Lower lobe of right lung (tissue), 2 donors: ENCODE measurements at regions not wholly inside any gene's neighbourhood (a gene's known extent, or its start where the extent isn't known, plus 50 kb on each side); places are given as distances from the start of the nearest gene placed in this dataset.

Source experiments
- ATAC-seq, 2 donors: fragments of 200-7000 bp; cut with Tn5 transposase; one replicate each; pipeline ENCODE4 v1.9.1; 2020 to 2022; ENCODE audit warnings: mild to moderate bottlenecking in 2 of 2, moderate library complexity in 2 of 2
- DNase-seq: peaks from one replicate; pipeline ENCODE4 v3.0.0-alpha.2; 2020
- H3K27ac ChIP-seq: fragments of 200-600 bp; one replicate; pipeline ENCODE4 v1.8.0; 2022
- H3K27me3 ChIP-seq: fragments of 200-600 bp; one replicate; pipeline ENCODE4 v1.8.0; 2022; ENCODE audit warnings: low read depth
- H3K36me3 ChIP-seq: fragments of 200-600 bp; one replicate; pipeline ENCODE4 v1.8.0; 2022; ENCODE audit warnings: mild to moderate bottlenecking
- H3K4me1 ChIP-seq: fragments of 200-600 bp; one replicate; pipeline ENCODE4 v1.8.0; 2022
- H3K4me3 ChIP-seq: fragments of 200-600 bp; one replicate; pipeline ENCODE4 v1.8.0; 2022; ENCODE audit warnings: mild to moderate bottlenecking
- H3K9me3 ChIP-seq: fragments of 200-600 bp; one replicate; pipeline ENCODE4 v1.8.0; 2022
- CTCF ChIP-seq: fragments of 200-600 bp; IDR thresholded peaks from one replicate; pipeline ENCODE4 v1.8.0; 2022; ENCODE audit warnings: antibody characterized with exemption, mild to moderate bottlenecking
- intact Hi-C: fragments of 100-400 bp; cut with DNase I; formaldehyde crosslinking; loops from one replicate; pipeline ENCODE4 v1.11.0; 2022
- donor health status: DM: no; HTN: yes; CAD: no; lungs with severe emphysema.

DNA sequence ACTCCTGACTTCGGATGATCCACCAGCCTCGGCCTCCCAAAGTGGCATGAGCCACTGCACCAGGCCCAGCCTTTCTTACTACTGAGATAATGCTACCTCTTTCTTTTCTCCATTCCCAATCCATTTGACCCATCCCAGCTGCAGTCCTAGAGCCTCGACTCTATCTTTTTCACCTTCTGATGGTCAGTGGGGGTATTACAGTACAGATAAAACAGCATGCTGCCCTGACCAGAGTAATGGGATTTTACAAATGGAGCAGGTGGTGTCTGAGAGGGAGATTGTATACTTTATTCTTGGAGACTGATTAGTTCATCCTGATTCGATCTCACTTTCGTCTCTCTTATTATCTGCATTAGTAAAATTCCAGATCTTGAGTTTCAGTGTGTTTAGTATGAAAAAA, 238.6 kb upstream of the TNP1 start:
- Histone ChIP-seq H3K27me3 (no peaks in the 10 kb centered on the region), H3K9me3 (no peaks in the 10 kb centered on the region), H3K4me3 (no peak overlapping the region), H3K36me3 (no peaks in the 10 kb centered on the region), H3K27ac (no peak overlapping the region), H3K4me1 (no peaks in the 10 kb centered on the region)
- no peak for TF ChIP-seq CTCF
- no peak for DNase-seq
- intact Hi-C loops, result no loop called here
- ATAC-seq, result no peak

DNA sequence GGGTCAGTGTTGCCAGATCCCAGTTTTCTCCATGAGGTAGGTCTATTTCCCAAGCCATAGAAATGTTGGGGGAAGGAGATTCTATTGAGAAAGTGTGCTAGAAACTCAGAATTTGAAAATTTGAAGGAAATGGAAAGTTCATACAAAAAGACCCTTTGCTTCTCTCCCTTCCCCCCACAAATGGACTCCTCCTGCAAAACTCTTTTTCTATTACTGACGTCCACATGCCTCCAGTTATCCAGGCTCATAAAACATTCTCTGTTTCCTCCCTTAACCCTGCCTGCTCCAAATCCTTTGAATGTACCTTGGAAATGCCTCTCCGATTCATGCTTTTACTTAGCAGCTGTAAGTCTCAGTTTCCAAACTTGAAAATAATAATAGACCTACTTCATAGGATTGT, 237.5 kb upstream of the TNP1 start:
- TF ChIP-seq CTCF, result no peak
- H3K27ac ChIP-seq, result no peak overlapping the region
- H3K4me3 ChIP-seq, result no peak overlapping the region
- H3K36me3 ChIP-seq, result no peaks in the 10 kb centered on the region
- no peak for DNase-seq
- no peaks in the 10 kb centered on the region for H3K9me3 ChIP-seq
- no peak for ATAC-seq
- intact Hi-C loops, result no loop called here
- H3K4me1 ChIP-seq, result no peaks in the 10 kb centered on the region
- no peaks in the 10 kb centered on the region for H3K27me3 ChIP-seq

- Histone ChIP-seq H3K4me3 (no peak overlapping the region), H3K9me3 (no peaks in the 10 kb centered on the region), H3K36me3 (no peaks in the 10 kb centered on the region), H3K4me1 (no peaks in the 10 kb centered on the region), H3K27ac (no peak overlapping the region), H3K27me3 (no peaks in the 10 kb centered on the region)
- intact Hi-C loops, result no loop called here
- DNase-seq (no peak), ATAC-seq (no peak)
- no peak for TF ChIP-seq CTCF
Observed at GRCh38 chr2:217096474-217097225, 236.8 kb upstream of the TNP1 start.

DNA sequence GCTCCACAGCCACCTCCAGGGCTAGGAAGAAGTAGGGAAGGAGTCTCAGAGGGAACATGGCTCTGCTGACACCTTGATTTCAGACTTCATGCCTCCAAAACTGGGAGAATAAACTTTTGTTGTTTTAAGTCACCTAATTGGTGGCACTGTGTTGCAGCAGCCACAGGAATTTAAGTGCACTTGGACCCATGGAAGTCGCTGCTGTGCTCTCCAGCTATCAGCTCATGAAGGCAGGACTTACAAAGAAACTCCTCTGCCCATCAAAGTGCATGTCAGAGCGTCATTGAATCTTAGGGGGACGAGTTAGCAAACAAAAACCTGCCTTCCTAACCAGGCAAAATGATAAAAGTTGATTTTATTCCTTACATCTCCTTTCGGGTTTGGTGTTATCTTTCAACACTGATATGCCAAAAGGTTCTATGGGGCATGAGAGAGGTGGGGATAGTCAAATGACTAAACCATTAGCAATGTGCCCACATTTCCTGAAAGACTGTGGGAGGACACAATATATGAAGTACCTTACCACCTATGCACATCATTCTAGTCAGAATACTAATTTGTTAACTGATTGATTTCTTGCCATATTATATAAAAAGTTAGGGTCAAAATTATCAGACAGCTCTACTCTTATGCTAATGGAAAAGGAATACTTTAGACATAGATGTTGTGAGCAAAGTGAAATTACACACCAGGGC, 235.8 kb upstream of the TNP1 start:
- no peak for DNase-seq
- Histone ChIP-seq H3K36me3 (no peaks in the 10 kb centered on the region), H3K4me3 (no peak overlapping the region), H3K27me3 (no peaks in the 10 kb centered on the region), H3K9me3 (no peaks in the 10 kb centered on the region), H3K4me1 (no peaks in the 10 kb centered on the region), H3K27ac (no peak overlapping the region)
- intact Hi-C loops, result no loop called here
- no peak for TF ChIP-seq CTCF
- ATAC-seq, result no peak

- no peak for ATAC-seq
- DNase-seq, result no peak
- TF ChIP-seq CTCF, result no peak
- Histone ChIP-seq H3K4me1 (no peaks in the 10 kb centered on the region), H3K4me3 (no peak overlapping the region), H3K27me3 (no peaks in the 10 kb centered on the region), H3K36me3 (no peaks in the 10 kb centered on the region), H3K27ac (no peak overlapping the region), H3K9me3 (no peaks in the 10 kb centered on the region)
- intact Hi-C loops, result no loop called here
Observed at GRCh38 chr2:217092710-217093379, 233.0 kb upstream of the TNP1 start.
